ENCODE measurements at regions not wholly inside any gene's neighbourhood (a gene's known extent, or its start where the extent isn't known, plus 50 kb on each side); places are given as distances from the start of the nearest gene placed in this dataset.

GRCh38 chr4:59983852-59984251 is 1216.3 kb upstream of the ADGRL3 start:
- Histone ChIP-seq H3K36me3 (ENCODE audit: control insufficient read depth, insufficient read depth, low read length) (no peaks in the 10 kb centered on the region), H3K4me3 (ENCODE audit: low read depth, low read length) (no peak overlapping the region), H3K27me3 (ENCODE audit: control insufficient read depth, insufficient read depth, low read length) (no peaks in the 10 kb centered on the region)
- no peak for DNase-seq (ENCODE audit: low read depth)
- no peak for TF ChIP-seq CTCF (IDR thresholded peaks at IDR 0.05; ENCODE audit: insufficient read depth, low read depth, low read length)
- ChIA-PET CTCF (no interaction called here), POLR2A (no interaction called here)

- CTCF ChIA-PET = no interaction called here
- no peak for TF ChIP-seq CTCF (IDR thresholded peaks at IDR 0.05; ENCODE audit: insufficient read depth, low read depth, low read length)
- DNase-seq (ENCODE audit: low read depth) = no peak
- H3K27me3 ChIP-seq (ENCODE audit: control insufficient read depth, insufficient read depth, low read length) = no peaks in the 10 kb centered on the region
- POLR2A ChIA-PET = no interaction called here
- no peak overlapping the region for H3K4me3 ChIP-seq (ENCODE audit: low read depth, low read length)
- no peaks in the 10 kb centered on the region for H3K36me3 ChIP-seq (ENCODE audit: control insufficient read depth, insufficient read depth, low read length)
Observed at GRCh38 chr4:59987289-59987688, 1212.8 kb upstream of the ADGRL3 start.

- no peak for TF ChIP-seq CTCF (IDR thresholded peaks at IDR 0.05; ENCODE audit: insufficient read depth, low read depth, low read length)
- ChIA-PET CTCF (no interaction called here), POLR2A (no interaction called here)
- no peak for DNase-seq (ENCODE audit: low read depth)
- Histone ChIP-seq H3K4me3 (ENCODE audit: low read depth, low read length) (no peak overlapping the region), H3K36me3 (ENCODE audit: control insufficient read depth, insufficient read depth, low read length) (no peaks in the 10 kb centered on the region), H3K27me3 (ENCODE audit: control insufficient read depth, insufficient read depth, low read length) (no peaks in the 10 kb centered on the region)
Observed at GRCh38 chr4:59994118-59994517, 1206.0 kb upstream of the ADGRL3 start.

- TF ChIP-seq CTCF (IDR thresholded peaks at IDR 0.05; ENCODE audit: insufficient read depth, low read depth, low read length) = no peak
- ChIA-PET POLR2A (no interaction called here), CTCF (no interaction called here)
- DNase-seq (ENCODE audit: low read depth) = no peak
- Histone ChIP-seq H3K36me3 (ENCODE audit: control insufficient read depth, insufficient read depth, low read length) (no peaks in the 10 kb centered on the region), H3K4me3 (ENCODE audit: low read depth, low read length) (no peak overlapping the region), H3K27me3 (ENCODE audit: control insufficient read depth, insufficient read depth, low read length) (no peaks in the 10 kb centered on the region)
Observed at GRCh38 chr4:60002603-60003337, 1197.4 kb upstream of the ADGRL3 start.

- DNase-seq (ENCODE audit: low read depth) = no peak
- POLR2A ChIA-PET = no interaction called here
Observed at GRCh38 chr4:60013464-60014184, 1186.5 kb upstream of the ADGRL3 start.

More at GRCh38 chr4:60013464-60014184, 1186.5 kb upstream of the ADGRL3 start:
- CTCF ChIA-PET = no interaction called here
- no peak for TF ChIP-seq CTCF (IDR thresholded peaks at IDR 0.05; ENCODE audit: insufficient read depth, low read depth, low read length)
- Histone ChIP-seq H3K36me3 (ENCODE audit: control insufficient read depth, insufficient read depth, low read length) (no peaks in the 10 kb centered on the region), H3K4me3 (ENCODE audit: low read depth, low read length) (no peak overlapping the region), H3K27me3 (ENCODE audit: control insufficient read depth, insufficient read depth, low read length) (no peaks in the 10 kb centered on the region)
